Dedifferentiated amniotic fluid mesenchymal stem cell (primary cell): ENCODE measurements at regions not wholly inside any gene's neighbourhood (a gene's known extent, or its start where the extent isn't known, plus 50 kb on each side); places are given as distances from the start of the nearest gene placed in this dataset.
"Not testable (repeated sequence)": the region's sequence is repeated elsewhere in the genome, so short reads cannot be mapped to it uniquely, and the experiment has no call there.

Experiments
- DNase-seq: peaks from one replicate; pipeline ENCODE4 v3.0.0-alpha.2; 2016; ENCODE audit errors: extremely low spot score

DNA sequence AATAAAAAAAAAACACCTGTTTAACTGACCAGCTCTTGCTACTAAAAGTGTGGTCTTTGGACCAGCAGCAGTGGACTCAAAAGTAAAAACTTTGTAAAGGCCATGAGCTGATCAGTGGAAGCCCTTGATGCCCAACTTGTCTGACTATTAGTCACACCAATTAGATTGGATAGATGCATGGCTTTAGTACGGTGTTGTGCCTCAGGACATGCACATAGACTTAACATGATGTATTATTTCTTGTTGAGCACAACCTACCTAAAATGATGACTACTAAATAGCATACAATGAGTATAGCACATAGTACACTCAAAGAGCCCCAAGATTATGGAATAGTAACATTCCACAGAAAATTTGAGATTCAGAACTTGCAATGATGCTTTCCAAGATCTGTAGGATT, 95.1 kb upstream of the FIBIN start:
- no peak for DNase-seq

DNA sequence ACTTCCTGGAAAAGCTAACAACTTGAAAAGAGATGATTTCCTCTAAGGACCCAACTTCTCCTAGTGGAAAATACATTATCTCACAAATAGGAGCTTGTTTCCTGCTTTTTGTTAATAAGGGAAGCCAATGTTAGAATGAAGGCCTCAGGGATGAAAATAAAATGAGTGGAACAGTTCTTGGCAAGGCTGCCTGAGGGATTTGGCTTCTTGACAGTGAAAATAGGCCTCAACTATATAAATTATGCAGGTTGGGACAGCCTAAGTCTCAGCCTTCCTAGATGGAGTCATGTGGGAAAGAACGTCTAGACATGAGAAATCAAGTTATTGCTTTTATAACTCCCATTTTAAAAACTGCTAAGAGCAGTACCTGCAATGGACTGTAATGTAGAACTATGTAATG, 92.8 kb upstream of the FIBIN start:
- peak; percentile 56 for DNase-seq

DNA sequence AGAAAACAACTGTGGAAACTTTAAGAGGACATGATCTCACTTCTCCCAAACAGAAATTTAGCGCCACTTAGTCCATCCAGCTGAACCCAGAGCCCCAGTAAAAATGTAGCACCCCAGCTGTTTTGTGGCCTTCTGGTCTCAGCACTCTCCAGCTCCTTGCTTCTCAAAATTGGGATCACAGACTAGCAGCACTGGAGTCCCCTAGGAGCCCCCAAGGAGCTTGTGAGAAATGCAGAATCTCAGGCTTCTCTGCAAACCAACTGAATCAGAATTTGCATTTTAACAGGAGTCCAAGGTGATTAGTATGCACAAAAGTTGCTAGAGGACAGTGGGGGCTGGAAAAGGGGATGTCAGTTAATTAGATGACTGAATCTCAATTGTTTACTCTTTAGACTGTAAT, 89.8 kb upstream of the FIBIN start:
- no peak for DNase-seq

DNA sequence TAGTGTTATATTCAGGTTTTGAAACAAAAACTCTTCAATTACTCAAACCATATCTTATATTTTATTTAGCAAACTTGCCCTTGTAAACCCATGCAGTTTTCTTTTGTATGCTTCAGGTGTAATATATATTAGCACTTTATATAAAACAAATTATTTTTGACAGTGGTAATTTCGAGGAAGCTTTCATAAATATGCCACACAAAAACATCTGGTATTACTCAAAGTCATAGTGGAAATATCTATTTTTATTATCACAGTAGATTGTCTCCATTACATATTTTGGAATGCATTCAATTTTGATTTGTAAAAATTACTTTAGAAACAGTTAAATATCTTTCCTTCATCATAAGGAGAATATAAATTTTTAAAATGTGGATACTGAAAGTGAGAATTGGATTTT, 89.1 kb upstream of the FIBIN start:
- DNase-seq = no peak

GRCh38 chr11:26905368-26905767, 88.5 kb upstream of the FIBIN start:
- peak; percentile 20 for DNase-seq

DNA sequence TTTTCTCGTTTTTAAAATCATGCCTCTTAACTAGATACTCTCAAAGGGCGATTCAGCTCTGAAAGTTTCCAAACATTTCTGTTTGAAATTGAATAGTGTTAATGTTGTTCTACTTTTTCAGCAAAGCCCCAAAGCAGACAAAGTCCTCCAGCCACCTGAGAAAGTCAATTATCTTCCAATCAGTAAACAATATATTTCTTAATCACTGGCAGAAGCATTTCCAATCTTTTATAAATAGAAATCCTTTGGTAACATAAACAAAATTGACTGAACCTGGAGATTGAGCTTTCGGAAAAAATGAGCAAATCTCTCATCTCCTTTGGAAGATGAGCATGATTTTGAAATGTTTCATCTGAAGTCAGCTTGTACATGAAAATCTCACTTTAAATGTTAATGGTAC, 84.4 kb upstream of the FIBIN start:
- DNase-seq = no peak

DNA sequence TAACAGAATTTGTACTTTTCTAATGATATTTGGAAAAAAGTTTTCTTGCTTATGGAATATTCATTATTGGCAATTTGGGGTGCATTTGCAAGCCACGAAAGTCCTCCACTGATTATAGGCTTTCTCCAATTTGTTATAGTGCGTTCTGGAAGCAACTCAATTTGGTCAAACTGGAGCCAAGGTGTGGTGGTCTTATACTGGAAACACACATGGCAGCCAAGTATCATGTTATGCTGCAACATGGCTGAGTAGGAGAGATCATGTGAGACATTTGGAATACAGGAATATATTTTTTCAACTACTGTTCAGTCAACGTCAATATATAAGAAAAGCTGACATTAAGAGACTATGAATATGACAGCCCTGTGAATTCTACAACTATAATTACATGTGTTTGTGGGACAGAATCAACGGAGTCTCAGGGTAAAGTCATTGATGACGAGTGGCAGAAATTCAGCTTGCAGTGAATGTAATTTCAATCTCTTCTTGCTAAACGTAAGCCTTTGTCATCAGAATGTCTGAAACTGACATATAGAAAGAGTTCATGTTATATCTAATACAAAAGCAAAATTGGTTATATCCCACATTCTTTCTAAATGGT, 83.8 kb upstream of the FIBIN start:
- DNase-seq = no peak

- DNase-seq = no peak
Observed at GRCh38 chr11:26914968-26915367, 78.9 kb upstream of the FIBIN start.

DNA sequence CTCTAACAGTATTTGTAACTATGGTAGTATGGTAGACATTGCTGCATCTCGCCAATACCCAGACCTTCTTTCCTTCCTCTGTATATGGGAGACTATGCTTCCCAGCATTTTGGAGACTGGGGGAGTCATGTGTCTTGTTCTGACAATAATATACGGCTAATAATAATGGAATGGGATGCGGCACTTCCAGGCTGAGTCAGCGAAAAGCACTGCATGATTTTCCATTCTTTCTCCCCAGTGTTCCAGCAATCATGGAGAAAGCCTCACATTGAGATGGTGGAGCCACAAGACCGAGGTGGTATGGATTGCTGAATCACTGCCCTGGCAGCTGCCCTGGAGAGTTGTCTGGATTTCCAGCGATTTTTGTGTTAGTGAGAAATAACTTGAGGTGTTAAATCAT, 77.1 kb upstream of the FIBIN start:
- no peak for DNase-seq

- DNase-seq = no peak
Observed at GRCh38 chr11:26928582-26928981, 65.3 kb upstream of the FIBIN start.

DNA sequence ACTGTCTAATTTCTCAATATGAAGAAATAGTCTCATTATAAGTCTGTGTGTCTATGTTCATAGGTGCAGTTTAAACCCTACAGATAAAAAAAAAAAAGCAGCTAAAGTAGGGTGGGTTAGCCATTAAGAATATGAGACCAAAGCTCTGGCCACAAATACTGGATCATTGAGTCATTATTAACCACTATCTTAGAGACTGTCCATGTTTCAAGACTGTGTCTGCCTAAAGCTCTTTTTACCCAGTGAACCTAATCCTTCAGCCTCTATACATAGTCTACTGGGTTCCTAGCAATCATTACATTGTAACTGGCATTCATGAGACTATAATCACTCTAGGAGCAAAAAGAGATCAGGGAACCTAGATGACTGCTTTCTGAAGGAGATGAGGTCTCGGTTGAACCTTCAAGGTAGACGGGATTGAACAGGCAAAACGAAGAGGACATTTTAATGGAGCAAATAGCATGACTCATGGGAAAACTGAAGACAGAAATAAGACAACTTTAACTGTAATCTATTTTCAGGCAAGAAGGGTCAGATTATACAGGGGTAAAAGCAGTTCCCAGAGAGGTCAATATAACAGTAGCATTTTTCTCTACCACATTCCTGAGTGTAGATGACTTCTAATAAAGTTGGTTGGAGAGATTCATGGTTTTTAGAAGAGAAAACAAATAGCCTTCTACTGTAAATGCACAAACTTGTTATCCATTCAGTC, 64.0 kb upstream of the FIBIN start:
- DNase-seq = no peak

DNA sequence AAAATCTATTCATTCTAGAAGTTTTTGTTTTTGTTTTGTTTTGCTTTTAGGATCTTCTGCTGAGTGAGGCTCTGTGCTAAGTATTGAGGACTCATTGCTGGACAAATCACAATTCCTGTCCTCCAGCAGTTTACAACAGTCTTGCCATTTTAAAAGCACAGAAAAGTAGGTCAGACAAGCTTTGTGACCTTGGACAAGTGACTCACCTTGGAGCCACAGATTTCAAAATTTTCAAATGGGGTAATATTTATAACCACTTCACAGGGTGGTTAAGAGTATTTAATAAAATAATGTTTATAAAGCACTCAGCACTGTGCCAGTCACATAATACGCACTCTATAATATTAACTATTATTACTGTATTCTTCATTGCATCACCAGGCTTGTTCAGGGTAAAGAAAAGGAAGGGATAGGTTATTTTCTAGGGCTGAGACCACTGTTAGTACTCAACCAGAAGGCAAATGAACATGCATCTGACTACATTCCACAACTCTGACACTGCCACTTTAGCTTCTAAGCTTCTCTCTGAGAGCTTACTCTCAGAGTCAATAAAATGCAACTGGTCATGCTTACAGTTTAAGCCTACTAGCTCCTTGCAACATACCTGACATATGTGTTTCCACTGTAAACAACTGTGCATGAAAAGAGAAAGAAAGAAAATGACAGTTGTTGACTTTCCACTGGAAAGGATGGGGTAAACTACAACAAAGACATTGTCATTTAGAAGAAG, 63.2 kb upstream of the FIBIN start:
- DNase-seq = no peak

GRCh38 chr11:26931248-26931631, 62.7 kb upstream of the FIBIN start:
- no peak for DNase-seq

- DNase-seq = no peak
Observed at GRCh38 chr11:26931881-26932280, 62.0 kb upstream of the FIBIN start.

- DNase-seq = no peak
Observed at GRCh38 chr11:26936109-26936508, 57.8 kb upstream of the FIBIN start.

- no peak for DNase-seq
Observed at GRCh38 chr11:26937386-26937785, 56.5 kb upstream of the FIBIN start.

- DNase-seq = not testable (repeated sequence)
Observed at GRCh38 chr11:26940501-26940900, 53.4 kb upstream of the FIBIN start.

DNA sequence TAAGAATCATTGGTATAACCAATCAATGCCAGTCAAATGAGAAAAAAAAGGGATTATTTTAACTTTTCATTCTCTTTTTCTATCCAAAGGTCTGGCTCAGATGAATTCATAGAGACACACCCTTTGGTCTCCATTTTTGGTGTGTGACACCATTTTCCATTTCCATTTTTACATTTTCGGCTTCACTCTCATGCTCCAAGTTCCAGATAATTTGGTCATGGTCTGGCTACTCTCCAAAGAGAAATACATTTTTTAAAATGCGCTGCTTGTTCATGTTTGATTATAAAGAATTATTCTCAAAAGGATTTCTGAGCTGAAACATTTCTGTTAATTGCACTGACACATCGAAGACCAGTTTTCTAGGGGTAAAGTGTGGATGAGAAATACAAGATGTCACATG, 51.6 kb upstream of the FIBIN start:
- no peak for DNase-seq

DNA sequence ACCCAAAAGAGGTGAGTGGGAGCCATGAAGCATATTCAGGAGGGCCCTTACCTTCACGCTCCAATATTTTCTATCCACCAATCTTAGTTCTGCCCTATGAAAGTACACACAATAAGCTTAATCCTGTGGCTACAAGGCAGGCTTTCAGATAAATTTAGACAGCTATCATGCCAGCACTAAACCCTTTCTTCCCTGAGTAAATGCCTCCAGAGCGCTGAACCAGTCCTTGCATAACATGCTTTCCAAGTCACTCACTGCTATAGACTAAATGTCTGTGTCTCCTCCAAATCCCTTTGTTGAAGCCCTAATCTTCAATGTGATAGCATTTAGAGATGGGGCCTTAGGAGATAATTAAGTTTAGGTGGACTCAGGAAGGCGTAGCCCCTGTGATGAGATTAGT, 50.3 kb upstream of the FIBIN start:
- peak; percentile 43 for DNase-seq
